OCI-LY3 (cell line): ENCODE measurements at regions not wholly inside any gene's neighbourhood (a gene's known extent, or its start where the extent isn't known, plus 50 kb on each side); places are given as distances from the start of the nearest gene placed in this dataset.

Source experiments
- CTCF ChIP-seq: fragments of 200-600, 300-600 bp; sonication (generic); IDR thresholded peaks from 2 replicates; pipeline ENCODE4 v1.5.1; 2014; ENCODE audit warnings: antibody characterized with exemption, low read length, low read depth
- EZH2phosphoT487 ChIP-seq: fragments of 200-600 bp; shearing (Covaris generic); IDR thresholded peaks from 2 replicates; pipeline ENCODE4 v1.6.1; 2018; ENCODE audit warnings: antibody characterized with exemption, mixed run types, low read depth

GRCh38 chr6:9890893-9891292 is 524.0 kb downstream of the TFAP2A start:
- TF ChIP-seq CTCF (no peak), EZH2phosphoT487 (no peak)
